Tongue (tissue), 1 donor: ENCODE measurements at regions not wholly inside any gene's neighbourhood (a gene's known extent, or its start where the extent isn't known, plus 50 kb on each side); places are given as distances from the start of the nearest gene placed in this dataset.
A peak's percentile ranks its signal among the peaks of the same experiment; 100 is the strongest.
"Not testable (repeated sequence)": the region's sequence is repeated elsewhere in the genome, so short reads cannot be mapped to it uniquely, and the experiment has no call there.

ENCODE experiments used
- DNase-seq: peaks from one replicate; pipeline ENCODE4 v3.0.0-alpha.2; 2015

DNA sequence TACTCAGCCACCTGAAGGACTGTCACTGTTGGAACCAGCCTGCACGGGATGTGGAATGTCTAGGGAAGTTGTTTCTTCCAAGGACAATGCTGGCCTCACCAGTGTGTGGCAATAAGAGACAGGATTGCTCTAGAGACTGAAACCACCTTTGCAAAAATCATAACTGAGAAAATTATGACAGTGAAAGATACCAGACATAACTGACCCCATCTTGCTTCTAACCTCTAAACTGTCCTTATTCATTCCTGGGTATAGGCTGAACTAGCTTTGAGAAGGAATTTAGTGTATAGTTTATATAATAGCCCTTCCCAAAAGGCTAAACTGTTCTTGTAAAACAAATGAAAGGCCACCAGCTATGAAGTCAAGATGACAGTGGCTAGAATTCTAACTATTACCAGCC, 83.6 kb downstream of the IER5 start:
- no peak for DNase-seq

DNA sequence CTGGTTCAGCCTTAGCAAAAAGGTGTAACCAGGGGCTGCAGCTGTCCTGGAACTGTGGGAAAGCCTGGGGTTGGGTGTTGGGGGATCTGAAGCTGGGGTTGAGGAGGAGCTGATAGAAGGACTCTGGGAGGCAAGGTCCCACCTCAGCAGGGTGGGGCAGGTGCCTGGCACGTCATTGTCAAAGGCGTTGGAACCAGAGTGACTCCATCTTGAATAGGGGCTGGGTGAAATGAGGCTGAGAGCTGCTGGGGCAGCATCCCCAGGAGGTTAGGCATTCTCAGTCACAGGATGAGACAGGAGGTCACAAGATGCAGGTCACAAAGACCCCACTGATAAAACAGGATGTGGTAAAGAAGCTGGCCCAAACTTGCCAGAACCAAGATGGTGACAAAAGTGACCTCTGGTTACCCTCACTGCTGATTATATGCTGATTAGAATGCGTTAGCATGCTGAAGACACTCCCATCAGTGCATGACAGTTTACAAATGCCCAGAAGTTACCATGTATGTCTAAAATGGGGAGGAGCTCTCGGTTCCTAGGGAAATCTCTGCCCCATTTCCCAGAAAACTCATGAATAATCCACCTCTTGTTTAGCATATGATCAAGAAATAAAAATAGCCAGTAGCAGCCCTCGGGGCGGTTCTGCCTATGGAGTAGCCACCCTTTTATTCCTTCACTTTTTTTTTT, 85.4 kb downstream of the IER5 start:
- DNase-seq: no peak

DNA sequence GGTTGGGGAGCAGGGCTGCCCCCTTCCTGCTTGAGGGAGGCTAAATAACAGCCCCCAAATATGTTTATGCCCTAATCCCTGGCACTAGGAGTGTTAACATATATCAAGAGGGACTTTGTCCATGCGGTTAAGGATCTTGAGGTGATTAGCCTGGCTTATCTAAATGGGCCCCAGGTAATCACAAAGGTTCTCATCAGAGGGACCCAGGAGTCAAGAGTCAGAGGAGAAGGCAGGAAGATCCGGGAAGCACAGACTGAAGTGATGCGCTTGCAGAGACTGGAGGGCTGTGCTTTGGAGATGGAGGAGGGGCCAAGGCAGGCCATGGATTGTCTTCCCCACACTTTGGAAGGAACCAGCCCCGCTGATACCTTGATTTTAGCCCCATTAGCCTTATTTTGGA, 86.4 kb downstream of the IER5 start:
- no peak for DNase-seq

DNA sequence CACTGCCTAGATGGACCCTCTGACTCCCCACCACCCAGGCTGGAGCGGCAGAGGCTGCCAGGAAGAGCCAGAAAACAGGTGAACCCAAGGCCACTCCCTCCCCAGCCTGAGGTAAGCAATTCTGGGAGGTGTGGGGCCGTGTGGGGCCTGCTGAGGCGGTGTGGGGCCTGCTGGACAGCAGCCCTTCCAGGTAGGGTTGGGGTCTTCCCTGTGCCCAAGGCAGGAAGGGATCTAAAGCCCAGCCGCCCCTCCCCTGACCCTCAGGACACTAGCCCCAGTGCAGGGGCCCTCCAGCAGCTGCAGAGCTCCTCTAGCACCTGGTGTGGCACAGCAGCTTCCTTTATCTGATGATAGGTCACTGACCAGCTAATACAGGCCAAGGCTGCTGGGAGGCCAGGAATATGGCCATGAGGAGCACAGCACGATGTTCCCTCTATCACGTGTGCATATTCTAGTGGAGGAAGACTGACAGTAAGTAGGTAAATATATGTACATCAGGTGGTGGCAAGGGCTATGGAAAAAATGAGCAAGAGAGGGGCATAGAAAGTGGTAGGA, 86.9 kb downstream of the IER5 start:
- no peak for DNase-seq

DNA sequence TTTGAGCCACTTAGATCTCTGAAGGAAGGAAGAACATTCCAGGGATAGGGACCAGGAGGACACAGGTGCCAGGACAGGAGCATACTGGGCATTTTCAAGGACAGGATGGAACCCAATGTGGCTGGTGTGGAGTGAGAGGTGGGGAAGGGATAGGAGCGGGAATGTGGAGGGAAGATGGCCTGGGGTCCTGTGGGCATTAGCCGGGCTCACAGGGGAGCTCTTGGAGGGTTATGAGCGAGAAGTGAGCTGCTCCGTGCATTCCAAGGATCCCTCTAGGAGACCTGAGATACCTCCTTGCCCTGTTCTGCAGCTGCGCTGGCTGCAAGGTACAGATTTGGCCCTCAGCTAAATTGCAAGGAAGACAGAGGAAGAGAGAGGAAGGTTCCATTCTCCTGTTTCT, 87.5 kb downstream of the IER5 start:
- DNase-seq: no peak

DNA sequence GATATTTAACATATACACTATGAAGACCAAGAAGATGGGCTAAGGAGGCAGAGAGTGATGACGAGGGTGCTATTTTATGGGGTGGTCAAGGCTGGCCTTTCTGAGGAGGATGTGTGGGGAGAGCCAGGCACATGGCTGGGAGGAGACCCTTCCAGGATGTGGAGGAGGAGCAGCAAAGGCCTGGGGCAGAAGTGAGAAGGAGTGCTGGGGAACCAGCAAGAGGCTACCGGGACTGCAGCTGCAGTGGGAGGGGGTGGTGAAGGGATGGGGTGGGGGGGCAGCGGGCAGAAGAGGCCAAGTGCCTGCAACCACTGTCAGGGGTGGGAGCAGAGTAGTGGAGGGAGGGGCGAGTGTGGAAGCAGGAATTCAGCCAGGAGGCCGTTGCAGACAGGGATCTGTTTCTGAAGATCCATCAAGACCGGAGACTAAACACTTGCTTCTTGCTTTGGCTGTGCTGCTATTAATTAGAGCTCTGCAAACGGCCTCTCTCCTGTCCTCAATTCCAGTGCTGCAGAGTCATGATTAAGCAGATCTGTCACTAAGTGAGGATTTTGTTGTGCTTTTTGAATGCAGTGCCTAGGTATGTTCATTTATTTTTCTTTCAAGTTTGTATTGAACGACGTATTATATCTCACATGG, 89.9 kb downstream of the IER5 start:
- peak; percentile 32 for DNase-seq

DNA sequence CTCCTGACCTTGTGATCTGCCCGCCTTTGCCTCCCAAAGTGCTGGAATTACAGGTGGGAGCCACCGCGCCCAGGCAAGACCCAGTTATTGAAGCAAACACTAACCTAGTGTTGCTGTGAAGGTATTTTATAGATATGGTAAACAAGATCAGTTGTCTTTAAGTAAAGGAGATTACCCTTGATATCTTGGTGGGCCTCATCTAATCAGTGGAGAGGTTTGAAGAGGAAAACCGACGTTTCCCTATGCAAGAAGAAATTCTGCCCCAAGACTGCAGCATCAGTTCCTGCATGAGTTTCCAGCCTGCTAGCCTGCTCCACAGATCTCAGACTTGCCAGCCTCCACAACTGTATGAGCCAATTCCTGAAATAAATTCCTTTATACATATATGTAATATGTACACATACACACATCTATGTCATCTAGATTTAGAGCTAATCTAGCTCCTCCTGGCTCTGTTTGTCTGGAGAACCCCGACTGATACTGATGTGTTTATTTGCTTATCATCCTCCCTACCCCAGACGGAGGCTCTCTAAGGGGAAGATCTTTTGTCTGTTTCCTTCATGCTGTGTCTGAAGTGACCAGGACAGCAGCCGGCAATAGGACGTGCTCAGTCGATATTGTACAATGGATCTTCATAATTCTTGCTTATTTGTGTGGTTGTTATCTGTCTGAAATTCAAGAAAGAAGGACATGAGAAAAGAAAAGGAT, 90.9 kb downstream of the IER5 start:
- no peak for DNase-seq

DNA sequence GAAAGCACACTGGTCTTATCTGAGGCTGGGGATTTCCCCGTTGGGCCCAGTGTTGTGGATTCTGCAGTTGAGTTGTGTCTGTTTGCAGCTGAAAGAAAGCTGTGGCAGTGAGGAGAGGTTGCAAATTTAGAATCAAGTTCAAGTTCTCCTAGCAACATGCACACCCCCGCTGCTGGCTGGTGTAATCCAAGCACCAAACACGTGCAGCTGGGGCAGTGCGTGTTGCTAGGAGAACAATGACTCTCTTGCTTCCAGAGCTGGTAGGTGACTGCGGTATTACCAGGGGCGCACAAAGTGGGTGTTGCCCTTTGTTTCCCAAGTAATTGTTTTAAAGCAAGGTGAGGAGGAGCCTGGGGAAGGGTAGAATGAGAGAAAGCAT, 91.5 kb downstream of the IER5 start:
- DNase-seq: peak; percentile 94

DNA sequence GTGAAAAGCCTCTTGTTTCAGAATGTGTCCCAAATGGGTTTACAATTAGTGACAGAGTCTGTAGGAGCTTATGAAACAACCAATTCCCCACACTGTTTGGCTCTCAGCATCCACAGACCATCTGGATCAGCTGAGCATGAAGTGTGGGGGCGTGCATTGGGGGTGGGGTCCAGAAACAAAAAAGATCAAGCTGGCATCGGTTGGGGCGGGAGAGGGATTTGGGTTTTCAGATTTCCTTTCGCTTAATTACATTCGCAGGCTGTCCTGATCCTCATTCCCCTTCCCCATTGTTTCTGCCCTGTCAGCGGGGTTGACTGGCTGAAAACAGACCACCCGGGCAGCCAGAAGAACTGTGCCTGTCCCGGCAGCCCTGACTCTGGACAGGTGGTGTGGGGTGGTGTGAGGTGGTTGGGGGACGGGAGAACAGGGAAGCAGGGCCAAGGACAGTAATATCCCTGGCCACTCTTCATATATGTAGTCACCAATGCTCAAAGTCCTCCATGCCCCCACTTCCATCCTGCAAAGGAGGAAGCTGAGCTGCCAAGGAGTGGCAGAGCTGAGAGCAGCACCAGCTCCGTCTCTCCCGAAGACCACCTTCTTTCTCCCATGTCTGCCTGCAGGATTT, 92.0 kb downstream of the IER5 start:
- DNase-seq: peak; percentile 83

DNA sequence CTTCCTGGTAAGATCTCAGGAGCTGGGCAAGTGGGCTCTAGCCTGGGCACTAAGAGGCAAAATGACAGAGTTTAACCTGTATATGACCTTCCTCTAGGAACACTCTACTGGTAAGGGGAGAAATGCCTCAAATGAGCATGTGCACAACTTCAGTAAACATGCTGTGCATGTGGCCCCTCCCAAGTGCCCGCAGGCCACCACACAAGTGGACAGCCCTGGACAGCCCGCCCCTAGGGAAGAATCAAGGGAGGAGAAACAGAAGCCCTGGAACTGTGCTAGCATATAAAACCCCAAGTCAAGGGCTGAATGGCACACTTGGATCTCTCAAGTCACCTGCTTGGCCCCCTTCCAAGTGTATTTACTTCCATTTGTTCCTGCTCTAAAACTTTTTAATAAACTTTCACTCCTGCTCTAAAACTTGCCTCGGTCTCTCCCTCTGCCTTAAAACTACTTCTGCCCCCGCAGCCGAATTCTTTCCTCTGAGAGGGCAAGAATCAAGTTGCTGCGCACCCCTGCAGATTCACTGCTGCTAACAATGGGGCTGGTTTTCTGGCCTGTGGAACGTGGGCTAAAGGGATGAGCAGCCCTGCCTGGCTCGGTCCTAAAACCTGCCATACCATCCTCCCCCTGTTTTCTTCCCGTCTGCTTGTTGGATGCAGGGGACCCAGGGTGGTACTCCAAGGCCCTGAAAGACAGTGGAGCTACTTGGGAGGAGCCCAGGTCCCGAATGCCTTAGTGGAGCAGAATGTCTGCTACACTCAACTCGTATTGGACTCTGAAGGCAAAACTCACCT, 93.5 kb downstream of the IER5 start:
- DNase-seq: peak; percentile 31

DNA sequence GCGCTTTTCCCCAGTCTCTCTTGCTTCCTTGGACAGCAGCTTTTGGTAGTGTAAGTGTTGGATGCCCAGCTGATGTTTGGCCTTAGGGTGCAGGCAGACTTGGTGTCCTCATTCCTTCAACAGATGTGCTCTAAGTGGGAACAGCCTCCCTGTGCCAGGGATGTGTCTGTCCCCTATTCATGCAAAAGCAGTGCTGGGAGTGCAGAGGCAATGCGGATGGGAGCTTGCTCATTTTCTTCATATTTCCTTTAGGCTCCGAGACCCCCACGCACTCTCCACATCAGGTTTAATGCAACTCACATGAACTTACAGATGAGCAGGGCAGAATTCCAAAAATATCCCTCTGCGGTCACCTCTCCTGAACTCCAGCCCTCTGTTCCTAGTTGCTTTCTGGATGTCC, 96.1 kb downstream of the IER5 start:
- no peak for DNase-seq

DNA sequence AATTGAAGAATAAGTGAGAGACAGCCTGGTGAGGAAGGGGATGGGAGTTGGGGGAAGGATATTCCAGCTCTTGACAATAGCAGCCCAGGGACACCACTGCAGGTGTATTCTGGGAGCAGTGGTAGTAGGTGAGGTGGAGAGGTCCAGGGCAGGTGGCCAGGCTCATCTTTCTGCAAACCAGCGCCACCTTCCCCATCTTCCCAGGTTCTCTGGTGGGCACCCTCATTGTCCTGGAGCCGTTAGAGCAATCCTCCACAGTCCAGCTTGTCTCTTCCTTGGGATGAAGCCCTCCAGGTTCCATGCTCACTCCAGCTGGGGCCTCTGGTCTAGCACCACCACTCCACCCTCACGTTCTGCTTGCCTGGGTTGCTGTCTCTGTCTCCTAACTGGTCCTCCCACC, 97.0 kb downstream of the IER5 start:
- DNase-seq: no peak

DNA sequence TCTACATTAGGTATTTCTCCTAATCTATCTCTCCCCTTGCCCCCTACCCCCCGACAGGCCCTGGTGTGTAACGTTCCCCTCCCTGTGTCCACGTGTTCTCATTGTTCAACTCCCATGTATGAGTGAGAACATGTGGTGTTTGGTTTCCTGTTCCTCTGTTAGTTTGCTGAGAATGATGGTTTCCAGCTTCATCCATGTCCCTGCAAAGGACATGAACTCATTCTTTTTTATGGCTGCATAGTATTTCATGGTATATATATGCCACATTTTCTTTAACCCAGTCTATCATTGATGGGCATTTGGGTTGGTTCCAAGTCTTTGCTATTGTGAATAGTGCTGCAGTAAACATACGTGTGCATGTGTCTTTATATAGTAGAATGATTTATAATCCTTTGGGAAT, 97.6 kb downstream of the IER5 start:
- not testable (repeated sequence) for DNase-seq

DNA sequence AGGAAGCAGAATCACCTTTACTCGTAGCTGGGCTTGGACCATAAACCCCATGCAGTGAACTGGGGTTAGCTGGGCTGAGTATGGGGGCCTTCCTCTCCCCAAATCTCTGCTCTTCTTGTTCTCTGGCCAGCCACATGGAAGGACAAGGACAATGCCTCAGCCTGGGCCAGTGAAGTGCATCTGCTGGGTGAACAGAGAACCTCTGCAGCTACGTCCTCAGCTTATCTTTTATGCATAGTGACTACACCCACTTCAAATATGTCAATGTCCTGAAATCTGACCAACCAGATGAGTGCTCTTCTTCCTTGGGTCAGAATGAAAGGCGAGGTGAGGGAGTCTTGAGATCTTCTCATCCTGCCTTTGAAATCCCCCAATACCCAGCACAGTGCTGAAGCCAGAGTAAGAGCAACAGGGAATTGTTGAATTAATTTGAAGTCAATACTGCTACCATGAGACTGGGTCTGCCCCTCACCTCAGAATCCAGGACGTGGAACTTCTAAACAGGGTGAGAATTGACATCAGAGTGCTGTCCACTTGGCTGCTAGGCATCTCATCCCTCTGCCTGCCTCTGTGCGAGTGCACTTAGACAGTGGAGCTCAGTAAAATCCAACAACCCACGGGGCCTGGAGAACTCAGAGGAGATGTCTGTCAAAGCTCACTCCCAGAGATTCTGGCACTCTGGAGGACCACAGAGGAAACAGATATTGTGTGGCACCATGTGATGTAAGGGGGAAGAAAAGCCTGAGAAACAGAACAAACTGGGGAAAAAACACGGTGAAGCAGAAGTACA, 99.0 kb downstream of the IER5 start:
- no peak for DNase-seq

DNA sequence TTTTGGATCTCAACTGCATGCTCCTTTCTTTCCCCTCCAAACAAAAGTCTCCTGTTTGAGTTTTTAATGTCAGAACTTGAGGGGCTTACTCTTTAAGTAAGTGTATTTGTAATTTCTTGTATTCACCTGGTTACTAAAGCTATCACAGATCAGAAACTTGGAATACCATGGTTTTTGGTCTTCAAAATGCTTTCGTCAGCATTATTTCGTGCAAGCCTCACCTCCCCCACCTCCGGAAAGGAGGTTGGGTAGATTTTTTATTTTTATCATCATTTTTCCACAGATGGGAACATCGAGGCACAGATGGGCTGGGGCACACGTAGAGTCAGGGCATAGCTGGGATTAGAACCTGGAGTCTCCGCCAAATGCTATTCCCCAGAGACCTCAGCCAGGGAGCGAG, 100.7 kb downstream of the IER5 start:
- no peak for DNase-seq

DNA sequence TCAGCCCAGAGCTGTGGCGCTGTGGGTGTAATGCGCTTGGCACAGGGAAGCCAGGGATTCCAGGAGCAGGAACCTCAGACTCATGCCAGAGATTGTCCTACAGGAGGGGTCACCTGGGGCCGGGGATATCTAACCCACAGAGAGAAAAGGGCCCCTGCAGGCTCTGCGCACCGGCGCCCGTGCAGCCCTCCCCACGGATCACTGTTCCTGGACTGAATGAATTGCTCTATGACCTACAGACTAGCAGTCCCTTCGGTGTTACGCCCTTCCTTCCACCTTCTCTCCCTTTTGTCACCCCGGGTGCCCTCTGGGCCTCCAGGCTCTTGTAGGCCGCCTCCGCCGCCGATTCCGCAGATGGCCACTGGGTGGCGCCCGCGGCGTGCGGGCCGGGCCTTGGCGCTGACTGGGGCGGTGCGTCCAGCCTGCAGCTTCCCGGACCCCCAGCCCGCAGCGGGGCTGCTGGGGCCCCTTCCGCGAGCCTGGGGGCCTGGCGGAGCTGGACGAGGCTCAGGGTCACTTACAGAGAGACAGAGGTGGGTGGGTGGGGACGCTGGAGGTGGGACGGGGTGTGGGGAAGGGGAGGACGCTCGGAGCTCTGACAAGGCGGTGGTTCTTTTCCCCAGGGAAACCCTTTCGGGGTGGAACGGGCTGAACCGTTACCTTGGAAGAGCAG, 101.3 kb downstream of the IER5 start:
- DNase-seq: peak; percentile 77

DNA sequence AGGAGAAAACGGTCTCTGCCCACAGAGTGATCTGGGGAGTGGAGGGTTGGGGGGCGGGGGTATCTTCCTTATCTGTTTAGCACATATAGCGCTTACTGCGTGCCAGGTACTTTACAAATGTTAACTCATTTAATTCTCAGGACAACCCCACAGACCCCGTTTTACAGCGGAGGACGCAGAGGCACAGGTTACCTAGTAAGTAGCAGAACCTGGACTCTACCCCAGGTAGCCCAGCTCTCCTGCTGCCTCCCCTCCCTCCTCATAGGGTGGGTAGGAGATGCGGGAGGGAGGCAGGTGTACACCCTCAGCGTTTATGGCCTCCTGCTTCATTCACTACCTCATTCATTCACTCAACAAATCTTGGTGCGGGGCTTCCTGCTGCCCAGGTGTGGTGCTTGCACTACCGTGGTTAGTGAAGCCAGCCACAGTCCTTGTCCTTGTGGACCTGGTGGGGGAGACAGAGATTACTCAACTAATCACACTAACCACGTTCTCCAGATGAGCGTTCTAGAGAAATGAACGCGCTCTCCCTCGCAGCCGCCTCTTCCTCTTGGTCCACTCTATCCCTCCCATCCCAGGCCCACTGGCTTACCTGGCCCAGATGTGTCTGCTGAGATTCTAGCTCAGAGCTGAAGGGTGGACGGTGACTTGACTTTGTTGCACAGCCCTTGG, 102.0 kb downstream of the IER5 start:
- no peak for DNase-seq

DNA sequence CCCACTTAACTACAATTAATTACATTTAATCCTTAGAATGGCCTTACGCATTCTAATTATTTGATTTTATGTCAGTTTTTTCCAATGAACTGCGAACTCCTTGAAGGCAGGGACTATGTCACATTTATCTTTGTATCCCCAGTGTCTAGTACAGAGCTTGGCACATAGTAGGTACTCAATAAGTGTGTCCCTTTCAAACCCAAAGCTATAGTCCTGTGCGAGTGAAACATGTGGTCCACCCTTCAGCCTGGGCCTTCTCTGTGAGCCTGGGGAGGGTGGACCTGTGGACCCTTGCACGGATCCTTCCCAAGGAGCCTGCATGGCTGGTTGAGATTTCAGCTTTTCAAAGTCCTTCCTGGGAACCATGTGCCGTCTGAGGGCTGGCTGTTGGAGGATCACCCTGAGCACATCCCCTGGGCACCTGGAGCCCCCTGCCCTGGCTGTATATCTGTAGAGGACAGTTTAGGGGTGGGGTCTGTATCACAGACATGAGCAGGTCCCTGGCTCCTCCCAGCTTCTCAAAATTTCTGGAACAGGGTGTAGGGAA, 103.1 kb downstream of the IER5 start:
- no peak for DNase-seq

DNA sequence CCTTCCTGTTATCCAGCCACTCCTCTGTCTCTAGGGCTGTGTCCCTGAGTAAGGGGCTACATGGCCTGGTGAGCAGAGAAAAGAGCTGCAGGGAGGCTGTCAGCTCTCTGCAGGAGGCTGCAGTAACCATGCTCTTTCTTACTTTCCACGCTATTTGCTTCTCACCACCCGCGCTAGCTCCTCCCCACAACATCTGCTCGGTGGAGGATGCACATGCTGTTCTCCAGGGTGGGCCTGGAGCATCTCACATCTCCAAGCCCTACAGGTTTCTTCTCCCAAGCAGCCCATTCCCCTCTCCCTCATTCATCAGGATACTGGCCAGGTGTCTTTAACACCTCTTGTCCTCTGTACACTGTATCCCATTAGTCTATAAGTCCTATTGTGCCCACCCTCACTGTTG, 103.8 kb downstream of the IER5 start:
- no peak for DNase-seq
